OCI-LY3 (cell line): ENCODE measurements at regions not wholly inside any gene's neighbourhood (a gene's known extent, or its start where the extent isn't known, plus 50 kb on each side); places are given as distances from the start of the nearest gene placed in this dataset.

Experiments
- H2AFZ ChIP-seq: fragments of 200-600, 300-600 bp; shearing (Covaris generic); 2 replicates; pipeline ENCODE4 v1.6.0; 2014; ENCODE audit warnings: antibody characterized with exemption, low read depth, low read length
- H3K27ac ChIP-seq: fragments of 200-600, 300-600 bp; sonication (generic); 2 replicates; pipeline ENCODE4 v1.5.1; 2014; ENCODE audit warnings: mild to moderate bottlenecking, low read length, moderate library complexity, mixed read lengths
- H3K27me3 ChIP-seq: fragments of 200-600, 300-600 bp; sonication (generic); 2 replicates; pipeline ENCODE4 v1.6.1; 2014; ENCODE audit warnings: low read depth, low read length, mixed read lengths
- H3K36me3 ChIP-seq: fragments of 200-600, 300-600 bp; sonication (generic); replicated peaks from 2 replicates; pipeline ENCODE3; 2014; ENCODE audit warnings: low read depth, low read length, mixed read lengths
- H3K4me1 ChIP-seq: fragments of 300-600, 200-600 bp; sonication (generic); 2 replicates; pipeline ENCODE4 v1.6.1; 2014; ENCODE audit warnings: low read length, mixed read lengths
- H3K4me2 ChIP-seq: fragments of 200-600, 300-600 bp; sonication (generic); 2 replicates; pipeline ENCODE4 v1.6.1; 2014; ENCODE audit warnings: low read length, mixed read lengths
- H3K4me3 ChIP-seq: fragments of 300-600, 200-600 bp; sonication (generic); 2 replicates; pipeline ENCODE4 v1.5.1; 2014; ENCODE audit warnings: antibody characterized with exemption, mild to moderate bottlenecking, low read length, moderate library complexity
- H3K79me2 ChIP-seq: fragments of 300-600, 200-600 bp; shearing (Covaris generic); 2 replicates; pipeline ENCODE4 v1.6.1; 2014; ENCODE audit warnings: mild to moderate bottlenecking, low read length, mixed read lengths
- H3K9ac ChIP-seq: fragments of 300-600, 200-600 bp; shearing (Covaris generic); 2 replicates; pipeline ENCODE4 v1.6.0; 2014; ENCODE audit warnings: mild to moderate bottlenecking, low read length, moderate library complexity
- H3K9me3 ChIP-seq: fragments of 200-600, 300-600 bp; shearing (Covaris generic); 2 replicates; pipeline ENCODE4 v1.6.1; 2014; ENCODE audit warnings: low read length, mixed read lengths; ENCODE audit not compliant: insufficient read depth
- H4K20me1 ChIP-seq: fragments of 200-600, 300-600 bp; sonication (generic); 2 replicates; pipeline ENCODE4 v1.6.1; 2016; ENCODE audit warnings: low read length, mixed read lengths; ENCODE audit not compliant: insufficient read depth
- CTCF ChIP-seq: fragments of 200-600, 300-600 bp; sonication (generic); IDR thresholded peaks from 2 replicates; pipeline ENCODE4 v1.5.1; 2014; ENCODE audit warnings: antibody characterized with exemption, low read length, low read depth
- EZH2phosphoT487 ChIP-seq: fragments of 200-600 bp; shearing (Covaris generic); IDR thresholded peaks from 2 replicates; pipeline ENCODE4 v1.6.1; 2018; ENCODE audit warnings: antibody characterized with exemption, mixed run types, low read depth

- Histone ChIP-seq H2AFZ (no peak overlapping the region), H4K20me1 (no peaks in the 10 kb centered on the region), H3K36me3 (no peaks in the 10 kb centered on the region), H3K79me2 (no peaks in the 10 kb centered on the region), H3K4me1 (no peaks in the 10 kb centered on the region), H3K4me2 (no peak overlapping the region), H3K9me3 (no peaks in the 10 kb centered on the region), H3K27ac (no peak overlapping the region), H3K9ac (no peak overlapping the region), H3K27me3 (no peaks in the 10 kb centered on the region), H3K4me3 (no peak overlapping the region)
- no peak for TF ChIP-seq CTCF
- no peak for TF ChIP-seq EZH2phosphoT487
Measured at GRCh38 chr10:71083716-71083975, 128.7 kb upstream of the UNC5B start.

GRCh38 chr10:71084061-71084817 lies 128.1 kb upstream of the UNC5B start:
- Histone ChIP-seq H4K20me1 (no peaks in the 10 kb centered on the region), H2AFZ (no peak overlapping the region)

GRCh38 chr10:71084818-71085126 lies 127.6 kb upstream of the UNC5B start:
- no peak overlapping the region for H2AFZ ChIP-seq
- no peaks in the 10 kb centered on the region for H3K9me3 ChIP-seq
- H3K27me3 ChIP-seq: no peaks in the 10 kb centered on the region

More at GRCh38 chr10:71084061-71084817, 128.1 kb upstream of the UNC5B start:
- H3K9me3 ChIP-seq: no peaks in the 10 kb centered on the region
- TF ChIP-seq EZH2phosphoT487 (no peak), CTCF (no peak)
- no peak overlapping the region for H3K9ac ChIP-seq
- H3K27ac ChIP-seq: no peak overlapping the region
- no peaks in the 10 kb centered on the region for H3K27me3 ChIP-seq
- H3K79me2 ChIP-seq: no peaks in the 10 kb centered on the region
- H3K4me2 ChIP-seq: no peak overlapping the region
- H3K36me3 ChIP-seq: no peaks in the 10 kb centered on the region
- H3K4me1 ChIP-seq: no peaks in the 10 kb centered on the region
- H3K4me3 ChIP-seq: no peak overlapping the region

More at GRCh38 chr10:71084818-71085126, 127.6 kb upstream of the UNC5B start:
- H3K36me3 ChIP-seq: no peaks in the 10 kb centered on the region
- H3K79me2 ChIP-seq: no peaks in the 10 kb centered on the region
- no peaks in the 10 kb centered on the region for H3K4me1 ChIP-seq
- no peaks in the 10 kb centered on the region for H4K20me1 ChIP-seq
- H3K27ac ChIP-seq: no peak overlapping the region
- no peak for TF ChIP-seq EZH2phosphoT487
- no peak for TF ChIP-seq CTCF
- no peak overlapping the region for H3K4me3 ChIP-seq
- H3K4me2 ChIP-seq: no peak overlapping the region
- no peak overlapping the region for H3K9ac ChIP-seq
